ENCODE measurements at regions not wholly inside any gene's neighbourhood (a gene's known extent, or its start where the extent isn't known, plus 50 kb on each side); places are given as distances from the start of the nearest gene placed in this dataset.
"Not testable (repeated sequence)": the region's sequence is repeated elsewhere in the genome, so short reads cannot be mapped to it uniquely, and the experiment has no call there.

DNA sequence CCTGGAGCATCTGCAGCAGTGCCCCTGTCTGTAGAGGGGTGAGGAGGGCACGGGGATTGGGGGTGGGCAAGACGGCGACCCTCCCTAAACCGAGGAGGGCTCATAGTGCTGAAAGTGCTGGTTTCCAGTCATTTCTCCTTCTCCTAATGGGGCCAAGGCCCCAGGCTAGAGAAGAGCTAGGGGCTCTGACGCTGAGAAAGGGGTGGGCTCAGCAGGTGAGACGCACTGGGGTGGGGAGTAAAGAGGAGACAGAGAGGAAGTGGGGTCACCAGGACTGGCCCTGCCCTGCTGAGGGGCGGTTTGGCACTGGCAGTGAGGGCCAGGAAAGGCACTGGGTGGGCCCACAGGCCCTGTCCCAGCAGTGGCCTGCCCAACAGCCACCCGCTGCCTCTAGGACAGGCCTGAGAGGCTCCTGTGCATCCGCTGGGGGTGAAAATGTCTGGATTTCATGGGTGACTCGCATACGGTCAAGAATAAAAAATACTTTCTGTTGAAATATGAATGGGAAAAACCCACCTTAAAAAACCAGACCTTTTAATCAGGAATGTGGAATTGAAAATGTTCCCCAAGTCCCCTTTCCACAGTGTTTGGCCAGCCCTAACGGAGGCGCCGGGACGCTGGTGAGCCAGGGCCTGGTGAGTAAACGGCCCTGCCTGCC is 122.4 kb upstream of the SMURF2 start:
- no peak for DNase-seq

- DNase-seq, result no peak
Observed at GRCh38 chr17:64783556-64784352, 121.6 kb upstream of the SMURF2 start.

DNA sequence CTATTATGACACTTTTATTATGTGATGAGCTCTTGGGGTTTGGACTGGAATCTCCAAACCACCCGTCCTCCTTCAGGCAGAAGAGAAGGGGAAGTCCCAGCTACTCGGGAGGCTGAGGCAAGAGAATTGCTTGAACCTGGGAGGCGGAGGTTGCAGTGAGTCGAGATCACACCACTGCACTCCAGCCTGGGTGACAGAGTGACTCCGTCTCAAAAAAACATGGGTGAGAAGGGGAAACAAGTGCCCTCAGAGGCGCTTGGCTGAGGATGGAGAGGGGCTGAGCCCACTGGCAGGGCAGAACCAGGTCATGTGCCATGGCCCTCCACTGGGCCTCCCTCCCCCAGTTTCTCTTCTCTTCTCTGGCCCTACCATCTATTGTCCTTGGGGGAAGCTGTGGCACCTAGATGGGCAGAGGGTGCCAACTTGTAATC is 120.9 kb upstream of the SMURF2 start:
- DNase-seq, result no peak

- no peak for DNase-seq
Observed at GRCh38 chr17:64781810-64782555, 119.9 kb upstream of the SMURF2 start.

- DNase-seq, result peak; percentile 15
Observed at GRCh38 chr17:64781014-64781756, 119.1 kb upstream of the SMURF2 start.

DNA sequence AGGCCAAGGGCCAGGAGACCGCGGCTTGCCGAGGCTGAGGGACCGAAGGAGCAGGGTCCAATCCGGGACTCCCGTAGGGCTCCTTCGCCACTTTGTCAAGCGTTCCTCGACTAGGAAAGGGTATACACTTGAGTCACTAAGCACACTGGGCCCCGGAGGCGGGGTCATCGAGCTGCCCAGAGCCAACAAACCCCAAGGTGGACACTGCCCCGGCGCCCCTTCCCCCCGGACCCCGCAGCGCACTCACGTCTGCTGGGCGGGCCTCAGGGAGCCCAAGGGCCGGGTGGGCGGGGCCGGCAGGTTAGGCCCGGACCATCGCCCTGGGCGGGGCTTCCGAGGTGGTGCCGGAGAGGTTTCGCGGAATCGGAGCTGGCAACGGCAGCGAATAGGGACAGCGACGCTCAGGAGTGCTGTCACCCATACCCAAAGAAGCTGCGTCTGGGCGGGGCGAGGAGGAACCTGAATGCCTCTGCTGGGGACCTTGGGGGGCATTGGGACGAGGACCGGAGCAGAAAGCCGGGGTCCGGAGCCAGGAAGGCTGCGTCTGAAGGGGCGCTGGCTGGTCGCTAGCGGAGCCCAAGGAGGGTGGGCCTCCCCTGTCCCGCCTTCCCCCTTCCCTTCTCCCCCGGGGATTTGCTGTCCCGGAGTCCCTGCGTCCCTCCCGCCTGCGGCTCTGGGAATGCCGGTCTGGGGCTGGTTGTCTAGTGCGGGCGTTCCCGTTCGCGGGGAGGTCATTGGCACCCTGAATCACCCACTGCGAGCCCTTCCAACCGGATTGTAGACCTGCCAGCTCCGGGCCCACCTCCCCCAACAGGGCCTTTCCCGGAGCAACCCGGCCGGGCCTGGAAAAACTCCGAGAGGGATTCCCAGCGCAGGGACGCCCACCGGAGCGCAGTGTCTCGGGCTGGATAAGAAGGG is 118.2 kb upstream of the SMURF2 start:
- peak; percentile 31 for DNase-seq

GRCh38 chr17:64779376-64780095 is 117.4 kb upstream of the SMURF2 start:
- no peak for DNase-seq

- not testable (repeated sequence) for DNase-seq
Observed at GRCh38 chr17:64779098-64779375, 116.9 kb upstream of the SMURF2 start.

DNA sequence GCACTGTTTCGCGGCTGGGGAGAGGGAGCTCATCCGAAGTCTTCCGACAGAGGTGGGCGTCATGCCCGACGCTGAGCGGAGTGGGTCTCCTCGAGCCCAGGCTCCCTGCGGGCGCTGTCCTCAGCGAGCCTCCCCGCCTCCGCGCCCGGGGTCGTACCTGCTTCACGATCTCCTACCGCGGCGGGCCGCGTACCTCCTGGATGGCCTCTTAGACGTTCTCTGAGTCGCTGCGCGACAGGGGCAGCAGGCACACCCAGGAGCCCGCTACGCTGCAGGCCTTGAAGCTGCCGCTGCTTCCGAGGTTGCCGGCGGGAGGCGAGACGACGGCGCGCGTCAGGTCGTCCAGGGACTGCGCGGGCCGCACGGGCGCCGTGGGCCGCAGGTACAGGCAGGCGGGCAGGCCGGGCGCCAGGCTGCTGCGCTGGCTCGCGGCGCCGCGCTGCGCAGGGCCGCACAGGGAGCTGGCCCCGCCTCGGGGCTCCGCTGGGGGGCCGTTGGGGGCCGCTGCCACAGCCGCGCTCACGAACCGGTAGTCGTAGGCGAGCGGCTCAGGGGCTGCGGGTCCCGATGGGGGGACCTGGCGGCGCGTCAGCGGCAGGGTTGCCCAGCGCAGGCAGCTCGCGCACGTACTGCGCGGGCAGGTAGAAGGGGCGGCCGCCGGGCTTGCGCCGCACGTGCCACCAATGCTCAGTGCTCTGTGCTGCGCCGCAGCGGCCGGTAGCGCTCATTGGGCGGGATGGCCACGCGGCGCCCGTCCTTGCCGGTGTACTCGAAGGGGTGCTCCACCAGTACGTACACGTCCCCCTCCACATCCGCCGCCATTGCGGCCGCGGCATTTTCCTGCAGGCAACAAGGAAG is 116.4 kb upstream of the SMURF2 start:
- DNase-seq, result peak; percentile 39

DNA sequence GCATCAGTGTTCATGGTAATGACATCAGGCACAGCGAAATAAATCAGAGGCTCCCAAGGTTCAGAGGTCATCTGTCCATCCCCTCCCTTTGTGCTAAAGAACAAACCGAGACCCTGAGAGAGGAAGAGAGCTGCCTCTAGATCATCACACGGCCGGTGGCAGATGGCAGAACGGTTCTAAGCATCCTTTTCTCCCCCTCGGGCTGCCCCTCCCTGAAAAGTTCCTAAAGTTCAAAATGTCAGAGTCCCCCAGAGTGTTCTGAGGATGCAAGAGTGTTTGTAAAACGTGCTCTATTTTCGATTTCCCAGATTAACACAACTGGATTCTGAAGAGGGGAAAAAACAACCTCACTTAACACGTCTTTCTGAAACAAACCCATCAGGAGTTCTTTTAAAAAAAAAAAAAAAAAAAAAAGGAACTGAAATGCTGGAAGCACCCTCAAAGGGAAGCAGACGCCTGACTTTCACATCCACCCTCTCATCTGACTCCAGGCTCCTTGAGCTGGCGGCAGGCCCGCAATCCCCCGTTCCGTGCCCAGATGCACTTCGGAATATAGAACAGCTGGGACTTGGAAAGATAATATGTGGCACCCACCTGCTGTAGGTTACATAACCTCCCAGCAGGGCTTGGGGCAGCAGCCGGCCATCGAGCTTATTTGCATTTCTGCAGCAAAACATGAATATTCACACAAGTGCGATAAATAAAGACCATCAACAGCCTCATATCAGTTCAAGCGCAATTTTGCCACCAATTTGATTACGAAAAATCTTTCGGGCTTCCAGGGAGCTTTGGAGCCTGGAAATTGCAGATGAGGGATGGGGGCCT is 115.5 kb upstream of the SMURF2 start:
- DNase-seq, result no peak

DNA sequence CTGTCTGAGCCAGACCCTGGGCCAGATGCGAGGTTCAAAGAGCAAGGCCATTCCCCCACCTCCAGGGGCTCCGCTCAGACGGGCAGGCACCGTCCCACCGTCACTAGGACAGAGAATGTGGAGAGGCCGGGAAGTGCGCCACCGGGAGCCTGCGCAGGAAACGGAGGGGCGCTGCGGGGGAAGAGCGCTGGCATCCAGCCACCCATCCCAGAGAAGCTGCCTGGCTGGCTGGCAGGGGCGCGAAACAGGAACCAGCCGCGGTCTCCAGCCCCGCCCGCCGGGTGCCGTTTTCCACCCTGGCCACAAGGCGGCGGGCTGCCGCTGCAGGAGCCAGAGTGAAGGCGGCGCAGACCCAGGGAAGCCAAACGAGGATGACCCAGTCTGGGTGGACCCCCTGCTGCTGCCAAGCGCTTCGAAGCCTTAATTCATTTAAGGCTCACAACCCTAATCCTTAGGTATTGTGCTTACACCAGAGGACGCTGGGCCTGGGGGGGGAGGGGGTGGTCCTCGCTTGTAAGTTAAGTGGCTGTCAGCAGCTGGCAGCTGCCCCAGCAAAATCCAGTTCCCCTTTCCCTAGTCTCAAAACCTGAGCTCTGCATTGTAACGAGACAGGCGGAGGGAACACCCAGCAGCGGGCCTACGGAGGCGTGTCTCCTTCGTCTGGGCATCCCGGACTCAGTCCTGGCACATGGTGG is 114.8 kb upstream of the SMURF2 start:
- DNase-seq, result peak; percentile 86

GRCh38 chr17:64775701-64776570 is 113.8 kb upstream of the SMURF2 start:
- DNase-seq, result no peak

DNA sequence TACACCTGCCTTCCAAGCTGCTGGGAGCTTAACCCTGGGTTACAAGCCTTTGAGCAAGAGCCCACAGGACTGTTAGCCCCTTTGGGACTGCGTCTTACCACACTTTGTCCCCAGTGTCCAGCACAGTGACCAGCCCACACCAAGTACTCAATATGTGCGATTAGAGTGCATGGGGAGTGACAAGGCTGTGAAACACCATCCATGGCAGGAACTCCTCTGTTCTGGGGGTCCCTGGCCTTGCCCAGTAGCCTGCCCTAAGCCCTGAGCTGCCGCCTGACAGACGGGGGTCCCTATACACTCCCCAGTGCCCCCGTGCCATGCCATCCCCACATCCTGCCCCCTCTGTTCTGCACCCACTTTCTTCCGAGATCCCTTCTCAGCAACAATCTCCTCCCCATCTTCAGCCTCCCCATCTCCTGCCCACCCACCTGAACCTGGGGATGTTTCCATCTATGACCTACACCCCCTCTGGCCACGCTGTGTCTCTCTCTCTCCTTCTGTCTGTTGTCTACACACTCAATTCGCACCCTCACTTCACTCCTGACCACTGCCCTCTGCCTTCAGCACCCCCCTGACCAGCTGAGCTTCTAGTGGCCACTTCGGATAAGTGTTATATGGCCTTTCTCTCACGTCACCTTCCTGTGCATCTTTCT is 112.9 kb upstream of the SMURF2 start:
- DNase-seq, result no peak

- DNase-seq, result peak; percentile 75
Observed at GRCh38 chr17:64773836-64774761, 112.0 kb upstream of the SMURF2 start.

- no peak for DNase-seq
Observed at GRCh38 chr17:64773386-64773835, 111.3 kb upstream of the SMURF2 start.

DNA sequence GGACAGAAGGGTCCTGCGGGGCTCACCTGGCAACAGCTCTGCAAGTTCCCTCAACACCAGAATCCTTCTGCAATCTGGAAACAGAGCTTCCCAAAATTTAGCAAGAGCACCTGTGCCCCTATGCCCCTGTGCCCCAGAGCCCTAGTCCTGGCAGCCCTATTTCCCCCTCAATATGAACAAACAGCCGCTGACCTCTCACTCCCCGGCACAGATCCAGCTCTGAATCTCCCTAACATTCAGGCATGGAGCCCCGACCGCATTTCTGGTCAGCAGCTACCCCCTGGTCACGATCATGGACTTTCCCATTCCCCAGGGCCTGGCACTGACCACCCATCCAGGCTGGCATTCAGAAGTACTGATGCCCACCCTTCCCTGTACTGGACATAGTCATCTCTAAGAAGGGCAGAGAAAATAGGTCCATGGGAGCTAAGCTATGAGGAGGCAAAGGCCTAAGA is 110.8 kb upstream of the SMURF2 start:
- no peak for DNase-seq
